Neural progenitor cell (in vitro differentiated cells): ENCODE measurements at regions not wholly inside any gene's neighbourhood (a gene's known extent, or its start where the extent isn't known, plus 50 kb on each side); places are given as distances from the start of the nearest gene placed in this dataset.

ENCODE experiments used
- EZH2 ChIP-seq: fragments of 200-600 bp; sonication (generic); IDR thresholded peaks from 2 replicates; pipeline ENCODE4 v1.6.1; 2017; ENCODE audit warnings: antibody characterized with exemption, mild to moderate bottlenecking, moderate library complexity
- EZH2phosphoT487 ChIP-seq: fragments of 200-600 bp; sonication (generic); IDR thresholded peaks from 2 replicates; pipeline ENCODE4 v1.6.1; 2017; ENCODE audit warnings: antibody characterized with exemption
- TF ChIP-seq, protein P1 (sequence below): fragments of 200-600 bp; sonication (generic); IDR thresholded peaks from 2 replicates; pipeline ENCODE4 v1.5.1; 2017; ENCODE audit warnings: antibody characterized with exemption, mild to moderate bottlenecking

DNA sequence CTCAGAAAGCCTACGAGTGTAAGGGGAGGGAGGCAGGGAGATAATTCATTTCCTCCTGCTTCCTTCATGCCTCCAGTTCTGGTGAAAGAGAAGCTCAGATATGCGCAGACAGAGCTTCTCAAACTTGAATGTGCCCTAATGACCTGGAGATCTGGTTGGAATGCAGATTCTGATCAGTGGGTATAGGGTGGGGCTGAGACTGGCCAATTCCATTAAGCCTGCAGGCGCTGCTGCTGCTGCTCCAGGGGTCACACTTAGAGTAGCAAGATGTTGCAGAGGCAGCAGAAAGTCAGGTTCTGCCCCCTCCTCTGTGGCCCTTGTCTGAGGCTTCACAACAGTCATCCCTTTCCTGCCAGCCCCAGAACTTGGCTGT lies 161.0 kb downstream of the DHX35 start:
- TF ChIP-seq, protein P1, sequence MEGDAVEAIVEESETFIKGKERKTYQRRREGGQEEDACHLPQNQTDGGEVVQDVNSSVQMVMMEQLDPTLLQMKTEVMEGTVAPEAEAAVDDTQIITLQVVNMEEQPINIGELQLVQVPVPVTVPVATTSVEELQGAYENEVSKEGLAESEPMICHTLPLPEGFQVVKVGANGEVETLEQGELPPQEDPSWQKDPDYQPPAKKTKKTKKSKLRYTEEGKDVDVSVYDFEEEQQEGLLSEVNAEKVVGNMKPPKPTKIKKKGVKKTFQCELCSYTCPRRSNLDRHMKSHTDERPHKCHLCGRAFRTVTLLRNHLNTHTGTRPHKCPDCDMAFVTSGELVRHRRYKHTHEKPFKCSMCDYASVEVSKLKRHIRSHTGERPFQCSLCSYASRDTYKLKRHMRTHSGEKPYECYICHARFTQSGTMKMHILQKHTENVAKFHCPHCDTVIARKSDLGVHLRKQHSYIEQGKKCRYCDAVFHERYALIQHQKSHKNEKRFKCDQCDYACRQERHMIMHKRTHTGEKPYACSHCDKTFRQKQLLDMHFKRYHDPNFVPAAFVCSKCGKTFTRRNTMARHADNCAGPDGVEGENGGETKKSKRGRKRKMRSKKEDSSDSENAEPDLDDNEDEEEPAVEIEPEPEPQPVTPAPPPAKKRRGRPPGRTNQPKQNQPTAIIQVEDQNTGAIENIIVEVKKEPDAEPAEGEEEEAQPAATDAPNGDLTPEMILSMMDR = no peak
- TF ChIP-seq EZH2 = no peak
- TF ChIP-seq EZH2phosphoT487 = no peak
